Esophagus muscularis mucosa (tissue), 3 donors: ENCODE measurements at regions not wholly inside any gene's neighbourhood (a gene's known extent, or its start where the extent isn't known, plus 50 kb on each side); places are given as distances from the start of the nearest gene placed in this dataset.

ENCODE experiments used
- EP300 ChIP-seq: sonication (generic); formaldehyde crosslinking; IDR thresholded peaks from one replicate; pipeline ENCODE4 v1.6.1; 2017; ENCODE audit warnings: antibody characterized with exemption
- TF ChIP-seq, protein P1 (sequence below), 3 experiments: fragments of 200-600 bp in 2 of 3; fragments of 450-650 bp in 1 of 3; sonication (generic) in 2 of 3; IDR thresholded peaks; one replicate each; pipeline ENCODE4 v1.5.1; 2017 to 2019; ENCODE audit warnings: antibody characterized with exemption in 3 of 3, mild to moderate bottlenecking in 2 of 3, moderate library complexity in 1 of 3

DNA sequence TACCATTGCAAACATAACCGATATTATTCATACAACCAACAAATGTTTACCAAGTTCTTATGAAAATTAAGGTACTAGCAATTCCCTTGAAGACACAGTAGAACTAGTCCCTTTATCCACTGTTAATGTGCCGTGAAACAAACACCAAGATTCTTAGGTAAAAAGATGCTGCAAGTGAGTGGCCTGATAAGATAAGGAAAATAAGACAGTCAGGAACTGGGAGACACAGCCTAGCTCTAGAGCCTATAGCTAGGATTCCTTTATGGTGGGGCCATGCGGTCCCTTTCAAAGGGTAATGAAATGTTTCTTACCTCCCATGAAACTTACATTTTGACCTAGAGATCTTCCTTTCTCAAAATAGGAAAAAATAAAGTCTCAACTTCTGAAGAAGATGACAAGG is 658.4 kb upstream of the MIR17HG start:
- TF ChIP-seq, protein P1, sequence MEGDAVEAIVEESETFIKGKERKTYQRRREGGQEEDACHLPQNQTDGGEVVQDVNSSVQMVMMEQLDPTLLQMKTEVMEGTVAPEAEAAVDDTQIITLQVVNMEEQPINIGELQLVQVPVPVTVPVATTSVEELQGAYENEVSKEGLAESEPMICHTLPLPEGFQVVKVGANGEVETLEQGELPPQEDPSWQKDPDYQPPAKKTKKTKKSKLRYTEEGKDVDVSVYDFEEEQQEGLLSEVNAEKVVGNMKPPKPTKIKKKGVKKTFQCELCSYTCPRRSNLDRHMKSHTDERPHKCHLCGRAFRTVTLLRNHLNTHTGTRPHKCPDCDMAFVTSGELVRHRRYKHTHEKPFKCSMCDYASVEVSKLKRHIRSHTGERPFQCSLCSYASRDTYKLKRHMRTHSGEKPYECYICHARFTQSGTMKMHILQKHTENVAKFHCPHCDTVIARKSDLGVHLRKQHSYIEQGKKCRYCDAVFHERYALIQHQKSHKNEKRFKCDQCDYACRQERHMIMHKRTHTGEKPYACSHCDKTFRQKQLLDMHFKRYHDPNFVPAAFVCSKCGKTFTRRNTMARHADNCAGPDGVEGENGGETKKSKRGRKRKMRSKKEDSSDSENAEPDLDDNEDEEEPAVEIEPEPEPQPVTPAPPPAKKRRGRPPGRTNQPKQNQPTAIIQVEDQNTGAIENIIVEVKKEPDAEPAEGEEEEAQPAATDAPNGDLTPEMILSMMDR (IDR thresholded peaks at IDR 0.05), result no peak
- TF ChIP-seq EP300, result no peak
